Stimulated activated CD8-positive, alpha-beta memory T cell treated with anti-CD3 and anti-CD28 coated beads, Interleukin-12 subunit alpha, Interleukin-12 subunit beta, amount 100 ng/mL, for 4 hours (primary cell): ENCODE measurements at regions not wholly inside any gene's neighbourhood (a gene's known extent, or its start where the extent isn't known, plus 50 kb on each side); places are given as distances from the start of the nearest gene placed in this dataset.

Experiments
- DNase-seq: peaks from one replicate; pipeline ENCODE4 v3.0.0-alpha.2; 2020; ENCODE audit warnings: low read depth

- no peak for DNase-seq
Observed at GRCh38 chr10:130560116-130560515, 423.9 kb downstream of the GLRX3 start.

- no peak for DNase-seq
Observed at GRCh38 chr10:130560573-130560972, 424.4 kb downstream of the GLRX3 start.

GRCh38 chr10:130561681-130562080, 425.5 kb downstream of the GLRX3 start:
- DNase-seq: no peak

- no peak for DNase-seq
Observed at GRCh38 chr10:130567011-130567410, 430.8 kb downstream of the GLRX3 start.

- no peak for DNase-seq
Observed at GRCh38 chr10:130567436-130567835, 431.2 kb downstream of the GLRX3 start.

GRCh38 chr10:130568246-130568645, 432.1 kb downstream of the GLRX3 start:
- DNase-seq: no peak

- DNase-seq: no peak
Observed at GRCh38 chr10:130570074-130570473, 433.9 kb downstream of the GLRX3 start.

- no peak for DNase-seq
Observed at GRCh38 chr10:130571674-130572073, 435.5 kb downstream of the GLRX3 start.

- DNase-seq: no peak
Observed at GRCh38 chr10:130573446-130573845, 437.3 kb downstream of the GLRX3 start.

- no peak for DNase-seq
Observed at GRCh38 chr10:130575756-130576285, 439.6 kb downstream of the GLRX3 start.

GRCh38 chr10:130576427-130576826, 440.2 kb downstream of the GLRX3 start:
- DNase-seq: no peak

GRCh38 chr10:130577039-130577438, 440.8 kb downstream of the GLRX3 start:
- DNase-seq: no peak

- no peak for DNase-seq
Observed at GRCh38 chr10:130578532-130579289, 442.5 kb downstream of the GLRX3 start.

GRCh38 chr10:130579913-130580312, 443.7 kb downstream of the GLRX3 start:
- no peak for DNase-seq

- no peak for DNase-seq
Observed at GRCh38 chr10:130580975-130581374, 444.8 kb downstream of the GLRX3 start.

GRCh38 chr10:130587718-130588117, 451.5 kb downstream of the GLRX3 start:
- no peak for DNase-seq

- no peak for DNase-seq
Observed at GRCh38 chr10:130606001-130606405, 469.8 kb downstream of the GLRX3 start.

GRCh38 chr10:130607366-130607765, 471.2 kb downstream of the GLRX3 start:
- no peak for DNase-seq

- no peak for DNase-seq
Observed at GRCh38 chr10:130611239-130611638, 475.0 kb downstream of the GLRX3 start.

- DNase-seq: no peak
Observed at GRCh38 chr10:130615457-130615856, 479.3 kb downstream of the GLRX3 start.

GRCh38 chr10:130617985-130618384, 481.8 kb downstream of the GLRX3 start:
- DNase-seq: no peak

GRCh38 chr10:130618647-130619046, 482.5 kb downstream of the GLRX3 start:
- DNase-seq: no peak

- no peak for DNase-seq
Observed at GRCh38 chr10:130621231-130621775, 485.1 kb downstream of the GLRX3 start.
